ENCODE measurements at regions not wholly inside any gene's neighbourhood (a gene's known extent, or its start where the extent isn't known, plus 50 kb on each side); places are given as distances from the start of the nearest gene placed in this dataset.
"Not testable (repeated sequence)": the region's sequence is repeated elsewhere in the genome, so short reads cannot be mapped to it uniquely, and the experiment has no call there.

GRCh38 chr15:30470601-30471365, 56.7 kb upstream of the GOLGA8R start:
- intact Hi-C loops (cut with DNase I), result not testable (repeated sequence)
- DNase-seq (ENCODE audit: low spot score), result peak; percentile 77

DNA sequence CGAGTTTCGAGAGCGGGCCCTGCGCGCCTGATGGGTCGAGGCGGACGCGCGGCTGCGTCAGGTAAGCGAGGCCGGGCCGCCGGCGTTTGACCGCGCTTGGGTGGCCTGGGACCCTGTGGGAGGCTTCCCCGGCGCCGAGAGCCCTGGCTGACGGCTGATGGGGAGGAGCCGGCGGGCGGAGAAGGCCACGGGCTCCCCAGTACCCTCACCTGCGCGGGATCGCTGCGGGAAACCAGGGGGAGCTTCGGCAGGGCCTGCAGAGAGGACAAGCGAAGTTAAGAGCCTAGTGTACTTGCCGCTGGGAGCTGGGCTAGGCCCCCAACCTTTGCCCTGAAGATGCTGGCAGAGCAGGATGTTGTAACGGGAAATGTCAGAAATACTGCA, 57.3 kb upstream of the GOLGA8R start:
- intact Hi-C loops (cut with DNase I); DNase-seq (ENCODE audit: low spot score): not testable (repeated sequence)

DNA sequence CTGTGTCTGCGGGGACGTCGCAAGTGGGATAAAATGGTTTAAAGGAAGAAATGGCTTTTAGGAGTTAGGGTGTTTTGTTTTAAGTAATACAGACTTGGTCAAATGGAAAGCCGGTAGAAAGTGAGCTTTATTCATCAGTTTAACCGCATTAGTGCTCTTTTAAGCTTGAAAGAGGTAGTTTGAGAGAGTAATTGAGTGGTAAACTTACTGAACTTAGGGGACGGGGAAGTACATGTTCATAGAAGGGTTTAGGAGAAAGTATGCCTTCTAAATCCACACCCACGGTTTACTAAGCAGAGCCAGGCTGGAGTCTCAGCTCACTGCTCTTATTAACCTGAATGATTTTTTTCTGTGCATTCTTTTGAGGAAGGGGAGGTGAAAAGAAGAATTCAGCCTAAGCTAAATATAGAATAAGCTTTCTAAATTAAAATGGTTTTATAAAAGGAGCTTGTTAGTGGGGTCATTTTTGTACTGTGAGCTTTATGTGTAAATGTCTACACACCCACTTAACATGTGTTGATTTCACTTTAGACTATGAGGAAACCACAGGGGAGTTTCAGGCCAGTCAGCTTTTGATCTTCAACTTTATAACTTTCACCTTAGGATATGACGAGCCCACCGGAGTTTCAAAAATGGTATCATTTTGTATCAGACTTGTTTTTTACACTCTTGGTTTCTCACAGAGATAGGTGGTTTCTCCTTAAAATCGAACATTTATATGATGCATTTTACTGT, 57.9 kb upstream of the GOLGA8R start:
- DNase-seq (ENCODE audit: low spot score); intact Hi-C loops (cut with DNase I): not testable (repeated sequence)

GRCh38 chr15:30484887-30485286, 67.0 kb upstream of the GOLGA8Q start:
- not testable (repeated sequence) for DNase-seq (ENCODE audit: low spot score)

DNA sequence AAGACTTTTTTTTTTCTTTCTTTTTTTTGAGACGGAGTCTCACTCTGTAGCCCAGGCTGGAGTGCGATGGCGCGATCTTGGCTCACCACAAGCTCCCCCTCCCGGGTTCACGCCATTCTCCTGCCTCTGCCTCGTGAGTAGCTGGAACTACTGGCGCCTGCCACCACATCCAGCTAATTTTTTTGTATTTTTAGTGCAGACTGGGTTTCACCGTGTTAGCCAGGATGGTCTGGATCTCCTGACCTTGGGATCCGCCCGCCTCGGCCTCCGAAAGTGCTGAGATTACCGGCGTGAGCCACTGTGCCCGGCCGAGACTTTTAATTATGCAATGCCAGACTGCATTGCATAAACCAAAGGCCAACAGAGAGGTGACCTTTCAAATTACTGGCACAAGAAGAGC, 62.6 kb upstream of the GOLGA8Q start:
- peak; percentile 70 for DNase-seq (ENCODE audit: low spot score)
- intact Hi-C loops (cut with DNase I), result not testable (repeated sequence)

More at GRCh38 chr15:30484887-30485286, 67.0 kb upstream of the GOLGA8Q start:
- intact Hi-C loops (cut with DNase I), result not testable (repeated sequence)

DNA sequence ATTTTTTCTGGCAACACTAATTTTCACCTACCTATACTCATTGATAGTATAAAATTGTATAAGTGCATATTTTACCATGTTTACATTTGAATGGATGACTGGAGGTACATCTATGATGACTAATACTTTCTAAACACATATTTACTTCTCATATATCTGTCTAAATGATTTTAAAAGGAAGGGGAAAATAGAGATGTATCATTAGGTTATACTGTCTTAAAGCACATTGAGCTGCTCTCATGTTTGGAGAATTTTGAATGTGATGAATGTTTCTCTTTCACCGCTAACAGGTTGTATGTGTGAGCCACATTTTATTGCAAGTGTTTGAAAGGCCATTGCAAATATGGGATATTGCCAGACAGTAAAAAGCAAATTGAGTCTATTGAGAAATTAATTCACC, 61.5 kb upstream of the GOLGA8Q start:
- DNase-seq (ENCODE audit: low spot score); intact Hi-C loops (cut with DNase I): not testable (repeated sequence)

GRCh38 chr15:30493947-30494346, 57.9 kb upstream of the GOLGA8Q start:
- DNase-seq (ENCODE audit: low spot score); intact Hi-C loops (cut with DNase I): not testable (repeated sequence)

- intact Hi-C loops (cut with DNase I); DNase-seq (ENCODE audit: low spot score): not testable (repeated sequence)
These were observed 54.6 kb upstream of the GOLGA8Q start for GRCh38 chr15:30497275-30497674.

DNA sequence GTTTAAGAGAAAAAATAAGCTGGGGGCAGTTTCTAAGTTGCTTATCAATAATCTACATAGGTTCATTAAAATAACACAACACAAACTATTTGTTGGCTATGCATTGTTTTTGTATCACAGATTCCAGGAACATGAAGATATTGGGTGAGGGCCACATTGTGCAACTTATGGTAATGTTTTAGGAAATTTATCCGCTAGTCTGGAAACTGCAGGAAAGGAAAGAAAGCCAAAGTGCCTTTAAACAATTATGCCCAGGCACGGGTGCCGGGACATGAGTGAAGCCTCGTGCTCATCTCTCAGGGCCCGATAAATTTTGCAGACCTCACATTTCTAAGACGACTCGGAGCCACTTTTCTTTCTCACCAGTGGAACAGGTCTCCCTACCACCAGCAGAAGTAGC, 52.6 kb upstream of the GOLGA8Q start:
- not testable (repeated sequence) for DNase-seq (ENCODE audit: low spot score)

DNA sequence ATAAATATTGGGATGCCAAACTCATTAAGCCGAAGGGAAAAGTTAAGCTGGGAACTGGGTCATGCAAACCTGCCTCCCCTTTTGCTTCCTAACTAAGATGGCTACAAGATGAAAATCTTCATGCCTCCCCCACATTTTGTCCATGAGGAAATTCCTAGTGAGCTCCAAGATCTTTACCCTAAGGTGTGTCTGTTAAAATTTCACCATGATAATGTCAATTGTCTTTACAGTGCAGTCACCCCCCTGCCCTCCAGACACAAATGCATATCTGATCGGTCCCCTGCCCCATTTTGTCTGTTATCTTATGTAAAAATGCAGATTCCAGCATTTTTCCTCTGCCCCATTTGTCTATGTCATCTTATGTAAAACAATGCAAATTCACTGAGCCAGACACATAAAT, 51.3 kb upstream of the GOLGA8Q start:
- DNase-seq (ENCODE audit: low spot score), result not testable (repeated sequence)

More for the DNA sequence above, 52.6 kb upstream of the GOLGA8Q start:
- intact Hi-C loops (cut with DNase I), result not testable (repeated sequence)

More for the DNA sequence above, 51.3 kb upstream of the GOLGA8Q start:
- intact Hi-C loops (cut with DNase I), result not testable (repeated sequence)
